ENCODE measurements at regions not wholly inside any gene's neighbourhood (a gene's known extent, or its start where the extent isn't known, plus 50 kb on each side); places are given as distances from the start of the nearest gene placed in this dataset.

- Histone ChIP-seq H3K4me1 (replicated peaks) (no peaks in the 10 kb centered on the region), H3K27me3 (replicated peaks) (no peaks in the 10 kb centered on the region), H3K4me3 (no peak overlapping the region), H3K36me3 (no peaks in the 10 kb centered on the region), H3K27ac (no peak overlapping the region), H3K9me3 (replicated peaks) (no peaks in the 10 kb centered on the region)
- DNase-seq (ENCODE audit: low read depth in 1 of 2, low spot score in 2 of 2) = no peak
These were observed 345.2 kb downstream of the VGLL3 start for GRCh38 chr3:86645756-86646155.

GRCh38 chr3:86634361-86634760, 356.6 kb downstream of the VGLL3 start:
- Histone ChIP-seq H3K36me3 (no peaks in the 10 kb centered on the region), H3K9me3 (replicated peaks) (no peaks in the 10 kb centered on the region)
- DNase-seq (ENCODE audit: low read depth in 1 of 2, low spot score in 2 of 2) = no peak

GRCh38 chr3:86629511-86629910, 361.4 kb downstream of the VGLL3 start:
- DNase-seq (ENCODE audit: low read depth in 1 of 2, low spot score in 2 of 2) = no peak
- Histone ChIP-seq H3K4me3 (no peak overlapping the region), H3K4me1 (replicated peaks) (no peaks in the 10 kb centered on the region), H3K27me3 (replicated peaks) (no peaks in the 10 kb centered on the region; the same call in 1 of the 2 replicates), H3K36me3 (no peaks in the 10 kb centered on the region), H3K9me3 (replicated peaks) (no peaks in the 10 kb centered on the region), H3K27ac (no peak overlapping the region)

More at GRCh38 chr3:86634361-86634760, 356.6 kb downstream of the VGLL3 start:
- Histone ChIP-seq H3K27me3 (replicated peaks) (no peaks in the 10 kb centered on the region; the same call in 1 of the 2 replicates), H3K27ac (no peak overlapping the region), H3K4me3 (no peak overlapping the region), H3K4me1 (replicated peaks) (no peaks in the 10 kb centered on the region)

- Histone ChIP-seq H3K27ac (no peak overlapping the region), H3K36me3 (no peaks in the 10 kb centered on the region), H3K4me1 (replicated peaks) (no peaks in the 10 kb centered on the region), H3K27me3 (replicated peaks) (no peaks in the 10 kb centered on the region), H3K4me3 (no peak overlapping the region), H3K9me3 (replicated peaks) (no peaks in the 10 kb centered on the region)
- DNase-seq (ENCODE audit: low read depth in 1 of 2, low spot score in 2 of 2) = no peak
These were observed 366.8 kb downstream of the VGLL3 start for GRCh38 chr3:86624192-86624591.

GRCh38 chr3:86618706-86619105, 372.2 kb downstream of the VGLL3 start:
- no peaks in the 10 kb centered on the region for H3K9me3 ChIP-seq (replicated peaks)
- no peaks in the 10 kb centered on the region for H3K36me3 ChIP-seq

GRCh38 chr3:86605166-86605565, 385.8 kb downstream of the VGLL3 start:
- no peaks in the 10 kb centered on the region for H3K9me3 ChIP-seq (replicated peaks)
- no peak overlapping the region for H3K27ac ChIP-seq
- H3K4me1 ChIP-seq (replicated peaks) = no peaks in the 10 kb centered on the region
- no peak overlapping the region for H3K4me3 ChIP-seq
- no peaks in the 10 kb centered on the region for H3K36me3 ChIP-seq
- no peaks in the 10 kb centered on the region for H3K27me3 ChIP-seq (replicated peaks)
- DNase-seq (ENCODE audit: low read depth in 1 of 2, low spot score in 2 of 2) = no peak

More at GRCh38 chr3:86618706-86619105, 372.2 kb downstream of the VGLL3 start:
- Histone ChIP-seq H3K27ac (no peak overlapping the region), H3K4me1 (replicated peaks) (no peaks in the 10 kb centered on the region), H3K27me3 (replicated peaks) (no peaks in the 10 kb centered on the region), H3K4me3 (no peak overlapping the region)
- DNase-seq (ENCODE audit: low read depth in 1 of 2, low spot score in 2 of 2) = no peak

- no peak overlapping the region for H3K27ac ChIP-seq
- no peak overlapping the region for H3K4me3 ChIP-seq
- DNase-seq (ENCODE audit: low read depth in 1 of 2, low spot score in 2 of 2) = no peak
- H3K36me3 ChIP-seq = no peaks in the 10 kb centered on the region
- H3K27me3 ChIP-seq (replicated peaks) = no peaks in the 10 kb centered on the region
- H3K4me1 ChIP-seq (replicated peaks) = no peaks in the 10 kb centered on the region
- H3K9me3 ChIP-seq (replicated peaks) = no peaks in the 10 kb centered on the region
These were observed 395.3 kb downstream of the VGLL3 start for GRCh38 chr3:86595696-86596095.

- Histone ChIP-seq H3K36me3 (no peaks in the 10 kb centered on the region), H3K27me3 (replicated peaks) (no peaks in the 10 kb centered on the region), H3K4me1 (replicated peaks) (no peaks in the 10 kb centered on the region), H3K4me3 (no peak overlapping the region), H3K9me3 (replicated peaks) (no peaks in the 10 kb centered on the region), H3K27ac (no peak overlapping the region)
- no peak for DNase-seq (ENCODE audit: low read depth in 1 of 2, low spot score in 2 of 2)
These were observed 396.1 kb downstream of the VGLL3 start for GRCh38 chr3:86594838-86595237.

GRCh38 chr3:86578071-86578470, 412.9 kb downstream of the VGLL3 start:
- no peaks in the 10 kb centered on the region for H3K27me3 ChIP-seq (replicated peaks)
- no peaks in the 10 kb centered on the region for H3K36me3 ChIP-seq
- H3K4me1 ChIP-seq (replicated peaks) = no peaks in the 10 kb centered on the region
- no peaks in the 10 kb centered on the region for H3K9me3 ChIP-seq (replicated peaks)
- H3K27ac ChIP-seq = no peak overlapping the region
- no peak overlapping the region for H3K4me3 ChIP-seq
- no peak for DNase-seq (ENCODE audit: low read depth in 1 of 2, low spot score in 2 of 2)

GRCh38 chr3:86563400-86563970, 427.5 kb downstream of the VGLL3 start:
- H3K27me3 ChIP-seq (replicated peaks) = no peaks in the 10 kb centered on the region
- no peak overlapping the region for H3K27ac ChIP-seq
- no peaks in the 10 kb centered on the region for H3K9me3 ChIP-seq (replicated peaks)
- DNase-seq (ENCODE audit: low read depth in 1 of 2, low spot score in 2 of 2) = peak in 1 of 2 experiments; percentile 5
- no peak overlapping the region for H3K4me3 ChIP-seq
- H3K36me3 ChIP-seq = no peaks in the 10 kb centered on the region
- no peaks in the 10 kb centered on the region for H3K4me1 ChIP-seq (replicated peaks)

- no peaks in the 10 kb centered on the region for H3K36me3 ChIP-seq
- no peak overlapping the region for H3K4me3 ChIP-seq
- no peaks in the 10 kb centered on the region for H3K27me3 ChIP-seq (replicated peaks)
- no peak for DNase-seq (ENCODE audit: low read depth in 1 of 2, low spot score in 2 of 2)
- H3K4me1 ChIP-seq (replicated peaks) = no peaks in the 10 kb centered on the region
- no peaks in the 10 kb centered on the region for H3K9me3 ChIP-seq (replicated peaks)
- H3K27ac ChIP-seq = no peak overlapping the region
These were observed 428.9 kb downstream of the VGLL3 start for GRCh38 chr3:86562090-86562489.

GRCh38 chr3:86561215-86561614, 429.7 kb downstream of the VGLL3 start:
- DNase-seq (ENCODE audit: low read depth in 1 of 2, low spot score in 2 of 2) = no peak
- Histone ChIP-seq H3K27ac (no peak overlapping the region), H3K4me1 (replicated peaks) (no peaks in the 10 kb centered on the region), H3K36me3 (no peaks in the 10 kb centered on the region), H3K27me3 (replicated peaks) (no peaks in the 10 kb centered on the region), H3K4me3 (no peak overlapping the region), H3K9me3 (replicated peaks) (no peaks in the 10 kb centered on the region)

GRCh38 chr3:86554383-86554782, 436.6 kb downstream of the VGLL3 start:
- DNase-seq (ENCODE audit: low read depth in 1 of 2, low spot score in 2 of 2) = no peak
- no peak overlapping the region for H3K4me3 ChIP-seq
- no peaks in the 10 kb centered on the region for H3K4me1 ChIP-seq (replicated peaks)

GRCh38 chr3:86547692-86548091, 443.3 kb downstream of the VGLL3 start:
- H3K4me3 ChIP-seq = no peak overlapping the region
- H3K9me3 ChIP-seq (replicated peaks) = no peaks in the 10 kb centered on the region
- H3K27me3 ChIP-seq (replicated peaks) = no peaks in the 10 kb centered on the region
- no peak for DNase-seq (ENCODE audit: low read depth in 1 of 2, low spot score in 2 of 2)
- H3K36me3 ChIP-seq = no peaks in the 10 kb centered on the region
- H3K4me1 ChIP-seq (replicated peaks) = no peaks in the 10 kb centered on the region
- no peak overlapping the region for H3K27ac ChIP-seq

More at GRCh38 chr3:86554383-86554782, 436.6 kb downstream of the VGLL3 start:
- Histone ChIP-seq H3K27ac (no peak overlapping the region), H3K9me3 (replicated peaks) (no peaks in the 10 kb centered on the region), H3K27me3 (replicated peaks) (no peaks in the 10 kb centered on the region), H3K36me3 (no peaks in the 10 kb centered on the region)

- Histone ChIP-seq H3K27me3 (replicated peaks) (no peaks in the 10 kb centered on the region), H3K4me3 (no peak overlapping the region), H3K36me3 (no peaks in the 10 kb centered on the region), H3K9me3 (replicated peaks) (no peaks in the 10 kb centered on the region), H3K4me1 (replicated peaks) (no peaks in the 10 kb centered on the region), H3K27ac (no peak overlapping the region)
- no peak for DNase-seq (ENCODE audit: low read depth in 1 of 2, low spot score in 2 of 2)
These were observed 453.8 kb downstream of the VGLL3 start for GRCh38 chr3:86537171-86537570.

All from SJSA1 (cell line).